GM12874 (cell line): ENCODE measurements at regions not wholly inside any gene's neighbourhood (a gene's known extent, or its start where the extent isn't known, plus 50 kb on each side); places are given as distances from the start of the nearest gene placed in this dataset.

ENCODE experiments used
- CTCF ChIP-seq: IDR thresholded peaks from 2 replicates; pipeline ENCODE4 v1.5.1; 2011; ENCODE audit warnings: low read depth, mild to moderate bottlenecking, control low read depth, low read length, moderate library complexity; ENCODE audit not compliant: insufficient read depth

- no peak for TF ChIP-seq CTCF
These were observed 109.7 kb upstream of the USP47 start for GRCh38 chr11:11732116-11732515.

- no peak for TF ChIP-seq CTCF
These were observed 109.7 kb upstream of the GALNT18 start for GRCh38 chr11:11731311-11732083.

GRCh38 chr11:11728386-11728785 is 106.6 kb upstream of the GALNT18 start:
- no peak for TF ChIP-seq CTCF

DNA sequence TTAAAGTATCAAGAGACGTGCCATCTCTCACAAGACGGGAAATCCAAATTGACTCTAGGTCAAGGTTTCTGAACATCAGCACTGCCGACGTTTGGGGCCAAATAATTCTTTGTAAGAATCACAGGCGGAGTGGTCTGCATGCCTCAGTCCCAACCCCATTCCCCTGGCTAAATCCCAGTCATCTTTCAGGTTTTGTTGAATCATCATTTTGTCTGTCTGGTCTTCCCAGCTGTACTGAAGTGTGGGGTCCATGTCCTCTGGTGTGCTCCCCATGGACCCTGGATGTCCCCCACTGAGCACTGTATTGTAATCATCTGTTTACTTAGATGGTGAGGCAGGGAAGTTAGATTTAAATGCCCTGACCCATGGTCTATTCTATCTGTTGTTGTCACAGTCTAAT is 103.6 kb upstream of the GALNT18 start:
- no peak for TF ChIP-seq CTCF

GRCh38 chr11:11724994-11725393 is 103.2 kb upstream of the GALNT18 start:
- no peak for TF ChIP-seq CTCF

GRCh38 chr11:11722861-11723260 is 101.1 kb upstream of the GALNT18 start:
- no peak for TF ChIP-seq CTCF

GRCh38 chr11:11722246-11722645 is 100.4 kb upstream of the GALNT18 start:
- TF ChIP-seq CTCF: no peak
